H1 (cell line): ENCODE measurements at regions not wholly inside any gene's neighbourhood (a gene's known extent, or its start where the extent isn't known, plus 50 kb on each side); places are given as distances from the start of the nearest gene placed in this dataset.

Source experiments
- CTCF ChIA-PET: fragments of 300-600 bp; sonication (Branson Sonifier 250); formaldehyde crosslinking; loops from one replicate; lab custom pipeline; 2021; ENCODE audit not compliant: partially characterized antibody; lab: Charles Lee
- POLR2A ChIA-PET: fragments of 300-600 bp; sonication (Branson Sonifier 250); formaldehyde crosslinking; loops from one replicate; lab custom pipeline; 2021; ENCODE audit warnings: inconsistent platforms; ENCODE audit not compliant: partially characterized antibody; lab: Charles Lee
- DNase-seq, 2 experiments: peaks; one replicate each; pipeline versions ENCODE4 v3.0.0 to v3.0.0-alpha.2; 2010 to 2022; ENCODE audit warnings: low spot score in 2 of 2, low read depth in 1 of 2, mixed read lengths in 1 of 2
- FAIRE-seq: peaks from 2 replicates; lab custom pipeline; 2011; peaks lifted over from hg19 to GRCh38; lab: Jason Lieb, UNC
- H2AFZ ChIP-seq: 2 replicates; pipeline ENCODE4 v1.8.1; 2012; ENCODE audit warnings: low read length, inconsistent platforms
- H2AK5ac ChIP-seq: 2 replicates; pipeline ENCODE4 v1.6.1; 2013; ENCODE audit warnings: low read depth, low read length
- H2BK120ac ChIP-seq: replicated peaks from 2 replicates; pipeline ENCODE3; 2013; ENCODE audit warnings: low read depth, low read length, inconsistent platforms
- H2BK12ac ChIP-seq: 2 replicates; pipeline ENCODE4 v1.6.1; 2013; ENCODE audit warnings: low read depth, low read length
- H2BK15ac ChIP-seq: 2 replicates; pipeline ENCODE4 v1.6.1; 2013; ENCODE audit warnings: low read length
- H2BK20ac ChIP-seq: 2 replicates; pipeline ENCODE4 v1.6.1; 2013; ENCODE audit warnings: low read length
- H2BK5ac ChIP-seq: 2 replicates; pipeline ENCODE4 v1.6.1; 2013; ENCODE audit warnings: low read depth, low read length
- H3K14ac ChIP-seq: 2 replicates; pipeline ENCODE4 v1.6.1; 2013; ENCODE audit warnings: inconsistent platforms; ENCODE audit not compliant: insufficient read length
- H3K18ac ChIP-seq: 2 replicates; pipeline ENCODE4 v1.6.1; 2013; ENCODE audit warnings: low read length; ENCODE audit errors: extremely low read depth
- H3K23ac ChIP-seq: 2 replicates; pipeline ENCODE4 v1.6.1; 2013; ENCODE audit warnings: inconsistent platforms; ENCODE audit not compliant: insufficient read length
- H3K23me2 ChIP-seq: 2 replicates; pipeline ENCODE4 v1.6.1; 2013; ENCODE audit warnings: low read depth, low read length
- H3K27ac ChIP-seq: 2 replicates; pipeline ENCODE4 v1.6.1; 2011; ENCODE audit warnings: low read depth, low read length, inconsistent platforms
- H3K27me3 ChIP-seq, 4 experiments: replicated peaks in 1 of 4; 1 replicate in 1 of 4; 2 replicates in 3 of 4; pipeline versions ENCODE4 v1.6.1 to v1.8.1; 2011 to 2013; ENCODE audit warnings: low read length in 3 of 4, mild to moderate bottlenecking in 3 of 4, inconsistent platforms in 2 of 4, mixed read lengths in 2 of 4, moderate library complexity in 1 of 4; ENCODE audit not compliant: control insufficient read depth in 3 of 4, insufficient read depth in 3 of 4; ENCODE audit errors: extremely low read depth in 1 of 4
- H3K36me3 ChIP-seq, 4 experiments: 2 replicates each; pipeline versions ENCODE4 v1.6.1 to v1.8.1; 2011 to 2013; ENCODE audit warnings: mild to moderate bottlenecking in 4 of 4, low read length in 3 of 4, moderate library complexity in 2 of 4, control low read depth in 1 of 4, inconsistent platforms in 1 of 4; ENCODE audit not compliant: insufficient read depth in 4 of 4, control insufficient read depth in 2 of 4
- H3K4ac ChIP-seq: replicated peaks from 2 replicates; pipeline ENCODE3; 2013; ENCODE audit warnings: low read length, low read depth, mixed read lengths, inconsistent platforms; ENCODE audit not compliant: insufficient read length
- H3K4me1 ChIP-seq, 4 experiments: replicated peaks in 1 of 4; 1 replicate in 1 of 4; 2 replicates in 3 of 4; pipeline versions ENCODE4 v1.6.1 to v1.8.1; 2011 to 2013; ENCODE audit warnings: low read length in 3 of 4, inconsistent platforms in 2 of 4, mixed read lengths in 1 of 4; ENCODE audit not compliant: insufficient read depth in 4 of 4, control insufficient read depth in 3 of 4
- H3K4me2 ChIP-seq, 2 experiments: 2 replicates each; pipeline versions ENCODE4 v1.6.1 to v1.8.1; 2011 to 2013; ENCODE audit warnings: low read depth in 2 of 2, low read length in 2 of 2, control low read depth in 1 of 2, inconsistent platforms in 1 of 2, mild to moderate bottlenecking in 1 of 2; ENCODE audit not compliant: insufficient read depth in 1 of 2
- H3K4me3 ChIP-seq, 4 experiments: fragments of 200-600, 300-600 bp in 1 of 4; sonication (generic), shearing (Covaris generic), sonication (Bioruptor Twin) in 1 of 4; 2 replicates each; pipeline versions ENCODE4 v1.5.1 to v1.8.1; 2011 to 2016; ENCODE audit warnings: low read length in 4 of 4, low read depth in 3 of 4, control low read depth in 2 of 4, inconsistent platforms in 2 of 4, mild to moderate bottlenecking in 2 of 4, mixed read lengths in 1 of 4, moderate library complexity in 1 of 4; ENCODE audit not compliant: insufficient read depth in 2 of 4; ENCODE audit errors: extremely low read depth in 1 of 4
- H3K56ac ChIP-seq: replicated peaks from 2 replicates; pipeline ENCODE3; 2013; ENCODE audit warnings: low read depth, mild to moderate bottlenecking, mixed read lengths, low read length, inconsistent platforms; ENCODE audit not compliant: insufficient read length
- H3K79me1 ChIP-seq: 2 replicates; pipeline ENCODE4 v1.6.1; 2013; ENCODE audit warnings: low read depth, low read length, control low read depth
- H3K79me2 ChIP-seq, 2 experiments: 2 replicates each; pipeline versions ENCODE4 v1.6.1 to v1.8.1; 2012 to 2013; ENCODE audit warnings: low read length in 2 of 2, mild to moderate bottlenecking in 2 of 2, inconsistent platforms in 1 of 2; ENCODE audit not compliant: insufficient read depth in 2 of 2, control insufficient read depth in 1 of 2
- H3K9ac ChIP-seq, 4 experiments: replicated peaks in 1 of 4; 1 replicate in 1 of 4; 2 replicates in 3 of 4; pipeline versions ENCODE4 v1.6.1 to v1.8.1; 2011 to 2013; ENCODE audit warnings: low read depth in 3 of 4, low read length in 3 of 4, control low read depth in 2 of 4, mild to moderate bottlenecking in 2 of 4, moderate library complexity in 2 of 4, inconsistent platforms in 1 of 4; ENCODE audit errors: extremely low read depth in 1 of 4
- H3K9me3 ChIP-seq, 2 experiments: 2 replicates each; pipeline versions ENCODE4 v1.6.1 to v1.8.1; 2012 to 2013; ENCODE audit warnings: mild to moderate bottlenecking in 2 of 2, moderate library complexity in 2 of 2, control low read depth in 1 of 2, inconsistent platforms in 1 of 2, low read depth in 1 of 2, low read length in 1 of 2, mixed read lengths in 1 of 2; ENCODE audit not compliant: insufficient read depth in 2 of 2
- H4K20me1 ChIP-seq, 2 experiments: replicated peaks in 1 of 2; 2 replicates each; pipeline versions ENCODE3 to v1.8.1; 2011 to 2013; ENCODE audit warnings: inconsistent platforms in 2 of 2, low read length in 2 of 2, mild to moderate bottlenecking in 1 of 2; ENCODE audit not compliant: insufficient read depth in 2 of 2, control insufficient read depth in 1 of 2
- H4K5ac ChIP-seq: 2 replicates; pipeline ENCODE4 v1.6.1; 2013; ENCODE audit warnings: low read length, low read depth, mixed read lengths, inconsistent platforms; ENCODE audit not compliant: insufficient read length
- H4K8ac ChIP-seq: 2 replicates; pipeline ENCODE4 v1.8.0; 2013; ENCODE audit warnings: mild to moderate bottlenecking, moderate library complexity, low read length, inconsistent platforms; ENCODE audit not compliant: insufficient read depth; ENCODE audit errors: extremely low read depth
- H4K91ac ChIP-seq: replicated peaks from 2 replicates; pipeline ENCODE3; 2013; ENCODE audit warnings: low read length, mixed read lengths, inconsistent platforms; ENCODE audit not compliant: insufficient read length
- ASH2L ChIP-seq: fragments of 200-600, 300-600 bp; sonication (generic); IDR thresholded peaks from one replicate; pipeline ENCODE4 v1.7.1; 2017; ENCODE audit warnings: low read length
- CBX8 ChIP-seq: fragments of 300-800, 300-1000 bp; sonication (generic); IDR thresholded peaks from 2 replicates; pipeline ENCODE4 v1.7.1; 2016; ENCODE audit warnings: low read depth, low read length, borderline replicate concordance
- EP300 ChIP-seq, 2 experiments: IDR thresholded peaks; 1 replicate in 1 of 2; 2 replicates in 1 of 2; pipeline ENCODE4 v1.6.1; 2011 to 2012; ENCODE audit warnings: low read depth in 2 of 2, low read length in 2 of 2, mild to moderate bottlenecking in 2 of 2, borderline replicate concordance in 1 of 2, inconsistent platforms in 1 of 2, moderate library complexity in 1 of 2
- GABPA ChIP-seq: IDR thresholded peaks from 2 replicates; pipeline ENCODE4 v1.6.1; 2011; ENCODE audit warnings: mild to moderate bottlenecking, low read length, moderate library complexity, borderline replicate concordance; ENCODE audit not compliant: insufficient read depth
- POLR2A ChIP-seq, 2 experiments: IDR thresholded peaks; 1 replicate in 1 of 2; 2 replicates in 1 of 2; pipeline ENCODE4 v1.6.1; 2011; ENCODE audit warnings: low read depth in 2 of 2, low read length in 2 of 2, mild to moderate bottlenecking in 2 of 2; ENCODE audit errors: control extremely low read depth in 1 of 2
- POU5F1 ChIP-seq: IDR thresholded peaks from 2 replicates; pipeline ENCODE4 v1.6.1; 2011; ENCODE audit warnings: low read depth, mild to moderate bottlenecking, low read length, moderate library complexity
- SAP30 ChIP-seq: fragments of 300-600 bp; sonication (generic); IDR thresholded peaks from 2 replicates; pipeline ENCODE4 v1.7.1; 2012; ENCODE audit warnings: low read length, moderate library complexity, mild to moderate bottlenecking, inconsistent platforms; ENCODE audit not compliant: insufficient read depth, insufficient replicate concordance
- SIRT6 ChIP-seq: IDR thresholded peaks from one replicate; pipeline ENCODE4 v1.7.1; 2012; ENCODE audit warnings: low read length, inconsistent platforms
- SP2 ChIP-seq: IDR thresholded peaks from 2 replicates; pipeline ENCODE4 v1.6.1; 2012; ENCODE audit warnings: mild to moderate bottlenecking, low read length, inconsistent platforms
- SUZ12 ChIP-seq: fragments of 200-600 bp; sonication (generic); IDR thresholded peaks from 2 replicates; pipeline ENCODE4 v1.6.1; 2012; ENCODE audit warnings: mild to moderate bottlenecking, inconsistent platforms, low read length, moderate library complexity, mixed read lengths
- TAF7 ChIP-seq: optimal IDR thresholded peaks from 2 replicates; pipeline ENCODE3; 2011; ENCODE audit warnings: low read depth, mild to moderate bottlenecking, inconsistent platforms, low read length, moderate library complexity, borderline replicate concordance
- WGBS, 2 experiments: shearing (Covaris generic) in 1 of 2; methylation state at CpG; one replicate each; pipeline versions ENCODE4 v1.1.6 to v1.1.7; 2013 to 2015; ENCODE audit warnings: low lambda C conversion rate in 2 of 2, mixed read lengths in 2 of 2, inconsistent platforms in 1 of 2, low coverage in 1 of 2, missing lambda C conversion rate in 1 of 2; ENCODE audit not compliant: insufficient replicate concordance in 2 of 2, insufficient coverage in 1 of 2, insufficient read length in 1 of 2; ENCODE audit errors: extremely low coverage in 1 of 2, missing lambda C conversion rate in 1 of 2; 5-methylcytosine and 5-hydroxymethylcytosine counted together
- TF ChIP-seq, protein P1 (sequence below): IDR thresholded peaks from 2 replicates; pipeline ENCODE4 v1.6.1; 2011; ENCODE audit warnings: low read depth, mild to moderate bottlenecking, low read length; ENCODE audit not compliant: insufficient read depth

DNA sequence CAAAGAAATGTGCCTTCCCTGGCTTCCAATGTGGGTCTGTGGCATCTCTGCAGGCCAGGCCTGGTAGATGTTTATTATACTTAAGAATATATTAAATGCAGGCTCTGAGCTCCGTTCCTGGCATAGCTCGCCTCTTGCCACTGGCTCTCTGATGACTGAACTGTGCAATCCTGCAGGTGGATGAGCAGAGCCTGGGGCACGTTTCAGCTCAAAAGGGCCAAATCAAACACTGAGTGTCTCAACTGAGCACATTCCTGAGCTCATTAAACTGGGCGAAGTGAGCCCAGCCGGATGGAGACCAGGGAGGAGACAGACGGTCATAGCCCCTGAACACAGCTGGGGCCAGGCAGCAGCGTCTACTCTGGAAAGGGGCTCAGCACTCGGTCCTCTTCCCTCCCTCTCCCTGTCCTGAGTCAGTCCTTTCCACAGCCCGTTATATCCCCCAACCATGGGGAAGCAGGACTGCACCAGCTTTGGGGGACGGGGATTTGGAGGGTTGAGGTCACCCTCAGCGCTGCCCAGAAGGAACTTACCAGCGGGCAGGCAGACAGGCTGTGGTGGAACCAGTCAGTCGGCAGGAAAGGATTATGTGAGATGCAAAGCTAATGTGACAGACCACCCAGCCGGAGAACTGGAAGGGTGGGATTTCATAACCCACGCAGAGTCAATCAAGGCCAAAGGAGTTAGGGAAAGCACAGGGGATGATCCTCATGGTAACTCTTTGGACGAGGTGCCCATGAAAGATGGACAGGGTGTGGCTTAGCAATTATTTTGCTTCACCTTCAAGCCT lies 77.4 kb upstream of the ANKRD34C start:
- no peaks in the 10 kb centered on the region; the same call in 1 of the 2 replicates for H3K23me2 ChIP-seq
- no peak overlapping the region for H4K91ac ChIP-seq
- no peaks in the 10 kb centered on the region for H3K79me2 ChIP-seq
- H3K9me3 ChIP-seq: no peaks in the 10 kb centered on the region
- H2AFZ ChIP-seq: no peak overlapping the region
- H2BK5ac ChIP-seq: no peak overlapping the region
- no peak overlapping the region for H2BK12ac ChIP-seq
- no peak overlapping the region for H3K23ac ChIP-seq
- H2BK120ac ChIP-seq: no peak overlapping the region
- ChIA-PET CTCF (interaction anchor here (0.8 to 16.9 kb wide), 7 partner anchors 13 to 406 kb away, joined by 3 to 293 read pairs (median 3); no protein-coding TSS in a partner anchor), POLR2A (interaction anchor here (1.7 kb wide), 1 partner anchor 106 kb away, joined by 5 read pairs; the partner anchor contains the start of gene TMED3)
- H2BK20ac ChIP-seq: no peak overlapping the region
- H3K27me3 ChIP-seq: no peaks in the 10 kb centered on the region; a peak in 1 of 7 replicates
- no peaks in the 10 kb centered on the region for H3K79me1 ChIP-seq
- no peaks in the 10 kb centered on the region for H4K20me1 ChIP-seq
- DNase-seq: no peak
- H3K36me3 ChIP-seq: no peaks in the 10 kb centered on the region
- no peak overlapping the region for H3K27ac ChIP-seq
- no peak overlapping the region for H3K14ac ChIP-seq
- no peak overlapping the region; the same call in 1 of the 2 replicates for H4K8ac ChIP-seq
- H3K4me1 ChIP-seq: peaks cover 0 to 3% (median 3%) of the 10 kb centered on the region in 4 experiments; a peak in 4 of 7 replicates
- H3K4ac ChIP-seq: no peak overlapping the region
- no peak overlapping the region for H3K4me2 ChIP-seq
- no peak overlapping the region for H3K4me3 ChIP-seq
- H3K18ac ChIP-seq: no peak overlapping the region
- H2AK5ac ChIP-seq: no peak overlapping the region
- 90% methylated on average over 16 of the region's 16 CpGs; no CpG with 5 or more reads in 1 of the 2 experiments for WGBS, 2 experiments
- H2BK15ac ChIP-seq: no peak overlapping the region
- H3K9ac ChIP-seq: no peak overlapping the region
- FAIRE-seq: no peak
- no peak overlapping the region for H4K5ac ChIP-seq
- no peak overlapping the region for H3K56ac ChIP-seq
- TF ChIP-seq SUZ12 (no peak), POLR2A (IDR thresholded peaks at IDR 0.05; ENCODE audit: control extremely low read depth in 1 of 2, low read depth in 2 of 2, low read length in 2 of 2) (no peak), TAF7 (no peak), EP300 (IDR thresholded peaks at IDR 0.05; ENCODE audit: borderline replicate concordance in 1 of 2, low read depth in 2 of 2, low read length in 2 of 2) (no peak), SP2 (no peak), SIRT6 (no peak), POU5F1 (no peak), CBX8 (no peak), SAP30 (no peak), ASH2L (no peak), GABPA (no peak)
- TF ChIP-seq, protein P1, sequence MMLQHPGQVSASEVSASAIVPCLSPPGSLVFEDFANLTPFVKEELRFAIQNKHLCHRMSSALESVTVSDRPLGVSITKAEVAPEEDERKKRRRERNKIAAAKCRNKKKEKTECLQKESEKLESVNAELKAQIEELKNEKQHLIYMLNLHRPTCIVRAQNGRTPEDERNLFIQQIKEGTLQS: no peak
